Mucosa of descending colon (tissue), 3 donors: ENCODE measurements at regions not wholly inside any gene's neighbourhood (a gene's known extent, or its start where the extent isn't known, plus 50 kb on each side); places are given as distances from the start of the nearest gene placed in this dataset.
A peak's percentile ranks its signal among the peaks of the same experiment; 100 is the strongest.

Experiments used
- ATAC-seq: fragments of 200-7000 bp; cut with Tn5 transposase; one replicate; pipeline ENCODE4 v1.9.1; 2020; ENCODE audit warnings: mild to moderate bottlenecking, moderate library complexity
- DNase-seq, 3 donors: peaks; one replicate each; pipeline ENCODE4 v3.0.0-alpha.2; 2020
- H3K36me3 ChIP-seq: fragments of 200-600 bp; one replicate; pipeline ENCODE4 v1.8.0; 2021; ENCODE audit warnings: low read depth, mild to moderate bottlenecking
- H3K4me1 ChIP-seq: fragments of 200-600 bp; one replicate; pipeline ENCODE4 v1.8.0; 2021; ENCODE audit warnings: low read depth, mild to moderate bottlenecking
- H3K4me3 ChIP-seq: fragments of 200-600 bp; one replicate; pipeline ENCODE4 v1.8.0; 2021; ENCODE audit warnings: mild to moderate bottlenecking
- H3K9me3 ChIP-seq: fragments of 200-600 bp; one replicate; pipeline ENCODE4 v1.8.0; 2021; ENCODE audit warnings: mild to moderate bottlenecking
- CTCF ChIP-seq: fragments of 200-600 bp; IDR thresholded peaks from one replicate; pipeline ENCODE4 v1.8.0; 2022; ENCODE audit warnings: antibody characterized with exemption, mild to moderate bottlenecking
- intact Hi-C, 2 donors: fragments of 100-400 bp; cut with DNase I in 1 of 2; cut with micrococcal nuclease in 1 of 2; formaldehyde crosslinking; loops; one replicate each; pipeline versions ENCODE4 v1.11.0 to v1.11.1; 2022; cut with DNase I, micrococcal nuclease
- donor health status: DM: no; HTN: no; CAD: no; lungs with moderate emphysema.
- donor health status: DM: no; HTN: no; CAD: no.
- donor health status: DM: no; HTN: yes; CAD: no.

GRCh38 chr22:47474464-47474863 lies 712.0 kb downstream of the TBC1D22A start:
- ATAC-seq (peak; percentile 37), DNase-seq (no peak)
- no peak for TF ChIP-seq CTCF
- no peaks in the 10 kb centered on the region for H3K36me3 ChIP-seq
- no peak overlapping the region for H3K4me3 ChIP-seq
- intact Hi-C loops, result no loop called here
- no peaks in the 10 kb centered on the region for H3K4me1 ChIP-seq
- H3K9me3 ChIP-seq, result no peaks in the 10 kb centered on the region

GRCh38 chr22:47472636-47473035 lies 710.2 kb downstream of the TBC1D22A start:
- Histone ChIP-seq H3K4me3 (no peak overlapping the region), H3K4me1 (no peaks in the 10 kb centered on the region), H3K36me3 (no peaks in the 10 kb centered on the region), H3K9me3 (no peaks in the 10 kb centered on the region)
- no peak for DNase-seq
- TF ChIP-seq CTCF, result no peak
- no peak for ATAC-seq
- intact Hi-C loops, result no loop called here

GRCh38 chr22:47471406-47471805 lies 709.0 kb downstream of the TBC1D22A start:
- Histone ChIP-seq H3K36me3 (no peaks in the 10 kb centered on the region), H3K4me1 (no peaks in the 10 kb centered on the region), H3K9me3 (no peaks in the 10 kb centered on the region), H3K4me3 (no peak overlapping the region)
- DNase-seq (no peak), ATAC-seq (no peak)
- intact Hi-C loops, result no loop called here
- no peak for TF ChIP-seq CTCF

- no peak for DNase-seq
These were observed 703.4 kb downstream of the TBC1D22A start for GRCh38 chr22:47465809-47466208.

GRCh38 chr22:47465222-47465621 lies 702.8 kb downstream of the TBC1D22A start:
- H3K4me3 ChIP-seq, result no peak overlapping the region
- H3K9me3 ChIP-seq, result no peaks in the 10 kb centered on the region
- DNase-seq (no peak), ATAC-seq (no peak)
- intact Hi-C loops, result no loop called here
- H3K36me3 ChIP-seq, result no peaks in the 10 kb centered on the region
- no peak for TF ChIP-seq CTCF
- no peaks in the 10 kb centered on the region for H3K4me1 ChIP-seq

More at GRCh38 chr22:47465809-47466208, 703.4 kb downstream of the TBC1D22A start:
- Histone ChIP-seq H3K4me1 (no peaks in the 10 kb centered on the region), H3K36me3 (no peaks in the 10 kb centered on the region), H3K9me3 (no peaks in the 10 kb centered on the region), H3K4me3 (no peak overlapping the region)
- intact Hi-C loops, result no loop called here
- ATAC-seq, result no peak
- no peak for TF ChIP-seq CTCF

GRCh38 chr22:47463220-47463619 lies 700.8 kb downstream of the TBC1D22A start:
- no peak overlapping the region for H3K4me3 ChIP-seq
- DNase-seq (no peak), ATAC-seq (no peak)
- intact Hi-C loops, result no loop called here
- TF ChIP-seq CTCF, result no peak
- H3K4me1 ChIP-seq, result no peaks in the 10 kb centered on the region
- no peaks in the 10 kb centered on the region for H3K9me3 ChIP-seq
- H3K36me3 ChIP-seq, result no peaks in the 10 kb centered on the region
